ENCODE measurements at regions not wholly inside any gene's neighbourhood (a gene's known extent, or its start where the extent isn't known, plus 50 kb on each side); places are given as distances from the start of the nearest gene placed in this dataset.
A peak's percentile ranks its signal among the peaks of the same experiment; 100 is the strongest.

- peak in 1 of 3 donors; percentile 3 for DNase-seq (ENCODE audit: low read depth in 2 of 3, low spot score in 2 of 3)
Measured at GRCh38 chr7:115478426-115478825, 552.1 kb downstream of the TFEC start.

- DNase-seq (ENCODE audit: low read depth in 2 of 3, low spot score in 2 of 3): peak in 2 of 3 donors; percentile 12 to 19
Measured at GRCh38 chr7:115477193-115477651, 553.3 kb downstream of the TFEC start.

- DNase-seq (ENCODE audit: low read depth in 2 of 3, low spot score in 2 of 3): peak in 2 of 3 donors; percentile 14 to 41
Measured at GRCh38 chr7:115476671-115477181, 553.8 kb downstream of the TFEC start.

GRCh38 chr7:115475761-115476385 lies 554.0 kb downstream of the MDFIC start:
- DNase-seq (ENCODE audit: low read depth in 2 of 3, low spot score in 2 of 3): peak in 2 of 3 donors; percentile 17 to 51

GRCh38 chr7:115475206-115475605 lies 553.3 kb downstream of the MDFIC start:
- DNase-seq (ENCODE audit: low read depth in 2 of 3, low spot score in 2 of 3): no peak

GRCh38 chr7:115474137-115474536 lies 552.2 kb downstream of the MDFIC start:
- DNase-seq (ENCODE audit: low read depth in 2 of 3, low spot score in 2 of 3): no peak

GRCh38 chr7:115471891-115472290 lies 550.0 kb downstream of the MDFIC start:
- no peak for DNase-seq (ENCODE audit: low read depth in 2 of 3, low spot score in 2 of 3)

GRCh38 chr7:115462301-115463015 lies 540.6 kb downstream of the MDFIC start:
- DNase-seq (ENCODE audit: low read depth in 2 of 3, low spot score in 2 of 3): no peak

- peak in 2 of 3 donors; percentile 0 to 10 for DNase-seq (ENCODE audit: low read depth in 2 of 3, low spot score in 2 of 3)
Measured at GRCh38 chr7:115449689-115450088, 527.8 kb downstream of the MDFIC start.

- no peak for DNase-seq (ENCODE audit: low read depth in 2 of 3, low spot score in 2 of 3)
Measured at GRCh38 chr7:115447495-115447894, 525.6 kb downstream of the MDFIC start.

GRCh38 chr7:115441033-115441432 lies 519.1 kb downstream of the MDFIC start:
- no peak for DNase-seq (ENCODE audit: low read depth in 2 of 3, low spot score in 2 of 3)

- DNase-seq (ENCODE audit: low read depth in 2 of 3, low spot score in 2 of 3): no peak
Measured at GRCh38 chr7:115435178-115435577, 513.3 kb downstream of the MDFIC start.

GRCh38 chr7:115429918-115430317 lies 508.0 kb downstream of the MDFIC start:
- no peak for DNase-seq (ENCODE audit: low read depth in 2 of 3, low spot score in 2 of 3)

GRCh38 chr7:115417662-115418061 lies 495.8 kb downstream of the MDFIC start:
- DNase-seq (ENCODE audit: low read depth in 2 of 3, low spot score in 2 of 3): no peak

- peak in 2 of 3 donors; percentile 65 to 95 for DNase-seq (ENCODE audit: low read depth in 2 of 3, low spot score in 2 of 3)
Measured at GRCh38 chr7:115410972-115411686, 489.2 kb downstream of the MDFIC start.

GRCh38 chr7:115410434-115410820 lies 488.5 kb downstream of the MDFIC start:
- peak in 2 of 3 donors; percentile 39 to 51 for DNase-seq (ENCODE audit: low read depth in 2 of 3, low spot score in 2 of 3)

GRCh38 chr7:115409682-115410433 lies 488.0 kb downstream of the MDFIC start:
- no peak for DNase-seq (ENCODE audit: low read depth in 2 of 3, low spot score in 2 of 3)

GRCh38 chr7:115406219-115406618 lies 484.3 kb downstream of the MDFIC start:
- DNase-seq (ENCODE audit: low read depth in 2 of 3, low spot score in 2 of 3): no peak

GRCh38 chr7:115387137-115387536 lies 465.2 kb downstream of the MDFIC start:
- no peak for DNase-seq (ENCODE audit: low read depth in 2 of 3, low spot score in 2 of 3)

- no peak for DNase-seq (ENCODE audit: low read depth in 2 of 3, low spot score in 2 of 3)
Measured at GRCh38 chr7:115379321-115379720, 457.4 kb downstream of the MDFIC start.

- no peak for DNase-seq (ENCODE audit: low read depth in 2 of 3, low spot score in 2 of 3)
Measured at GRCh38 chr7:115368998-115369397, 447.1 kb downstream of the MDFIC start.
